ENCODE measurements at regions not wholly inside any gene's neighbourhood (a gene's known extent, or its start where the extent isn't known, plus 50 kb on each side); places are given as distances from the start of the nearest gene placed in this dataset.

- DNase-seq, result no peak
These were observed 179.0 kb downstream of the ADGRA3 start for GRCh38 chr4:22336822-22337221.

- no peak for DNase-seq
These were observed 181.7 kb downstream of the ADGRA3 start for GRCh38 chr4:22334155-22334554.

DNA sequence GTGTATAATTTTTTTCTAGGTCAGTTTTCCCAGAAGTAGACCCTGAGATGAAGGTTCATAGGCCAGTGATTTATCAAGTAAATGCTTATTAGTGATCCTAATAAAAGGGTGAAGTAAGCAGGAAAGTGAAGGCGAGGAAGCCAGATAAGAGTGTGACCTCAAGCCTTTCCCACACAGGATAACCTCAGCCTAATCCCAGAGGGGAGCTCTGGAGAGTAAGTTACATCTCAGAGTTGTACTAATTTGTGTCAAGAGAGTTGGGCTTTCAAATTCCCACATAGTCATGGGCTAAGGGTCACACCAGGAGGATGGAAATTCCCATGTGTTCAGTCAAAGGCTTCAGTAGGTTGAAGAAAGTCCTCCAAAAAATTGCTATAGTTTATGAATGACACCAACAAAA lies 191.4 kb downstream of the ADGRA3 start:
- DNase-seq, result no peak

DNA sequence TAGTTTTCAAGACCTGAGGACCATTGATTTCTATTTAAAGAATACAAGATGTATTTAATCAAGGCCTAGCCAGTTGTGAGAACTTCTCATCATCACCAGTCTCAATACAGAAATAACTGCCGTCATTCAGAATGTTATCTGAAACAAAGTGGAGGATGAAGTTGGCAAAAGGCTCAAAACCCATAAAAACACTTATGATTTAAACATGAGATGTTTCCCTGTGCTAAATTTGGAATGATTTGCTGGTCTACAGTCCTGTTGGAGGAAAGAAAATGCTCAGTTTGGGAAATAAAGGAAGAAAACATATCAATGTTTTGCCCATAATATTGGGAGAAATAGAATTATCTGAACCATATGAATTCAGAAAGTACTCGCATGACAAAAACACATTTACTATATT lies 192.2 kb downstream of the ADGRA3 start:
- DNase-seq, result no peak

- no peak for DNase-seq
These were observed 192.9 kb downstream of the ADGRA3 start for GRCh38 chr4:22322996-22323395.

DNA sequence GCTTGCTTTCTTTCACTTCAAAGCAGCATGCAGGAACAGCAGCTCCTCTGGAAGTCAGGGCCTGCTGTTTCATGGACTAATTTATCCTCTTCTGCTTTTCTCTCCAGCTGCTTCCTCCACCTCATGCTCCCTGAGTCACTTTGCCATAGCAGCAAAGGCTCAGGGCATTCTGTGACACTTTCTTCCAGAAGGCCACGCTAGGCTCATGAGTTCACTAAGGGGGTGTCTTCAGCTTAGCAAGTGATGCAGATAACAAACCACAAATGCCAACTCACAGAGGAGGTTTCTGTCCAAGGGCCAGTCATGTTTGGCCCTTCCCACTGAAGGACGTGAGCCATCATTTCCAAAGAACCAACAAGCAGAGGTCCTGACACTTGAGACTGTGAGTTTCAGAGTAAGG lies 200.2 kb downstream of the ADGRA3 start:
- DNase-seq, result no peak

DNA sequence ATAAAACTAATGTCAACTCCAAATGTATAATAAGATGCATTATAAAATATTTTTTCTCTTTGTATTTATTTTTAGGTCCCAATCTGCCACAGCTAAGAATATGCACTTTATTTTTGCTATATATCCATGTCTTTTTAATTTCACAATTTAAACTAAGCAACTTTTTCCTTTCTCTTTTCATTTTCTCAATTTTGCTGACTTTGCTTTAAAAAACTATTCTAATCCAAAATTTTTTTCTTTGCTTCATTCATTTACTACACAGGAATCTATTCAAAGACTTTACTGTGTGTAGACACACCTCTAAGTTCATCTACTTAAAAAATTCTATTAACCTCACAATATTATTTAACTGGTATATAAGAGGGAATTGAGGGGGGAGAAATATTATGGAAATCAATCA lies 201.9 kb downstream of the ADGRA3 start:
- DNase-seq, result no peak

DNA sequence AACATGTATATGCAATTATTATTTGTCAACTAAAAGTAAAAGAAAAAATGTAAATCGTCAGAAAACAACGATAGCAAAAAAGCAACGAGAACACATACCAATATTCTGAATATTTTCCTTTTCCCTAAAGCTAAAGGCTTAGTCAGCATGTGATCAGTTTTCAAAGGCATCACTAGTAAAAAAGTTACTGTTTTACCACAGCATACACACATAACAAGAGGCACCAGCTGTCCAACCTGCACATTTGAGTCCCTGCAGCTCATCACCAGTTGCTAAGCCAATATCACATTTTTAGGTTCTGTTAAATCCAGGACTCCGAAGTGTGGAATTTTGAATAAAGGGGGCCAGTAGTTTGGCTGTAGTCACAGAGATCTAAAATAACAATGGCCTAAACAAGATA lies 203.8 kb downstream of the ADGRA3 start:
- DNase-seq, result no peak

DNA sequence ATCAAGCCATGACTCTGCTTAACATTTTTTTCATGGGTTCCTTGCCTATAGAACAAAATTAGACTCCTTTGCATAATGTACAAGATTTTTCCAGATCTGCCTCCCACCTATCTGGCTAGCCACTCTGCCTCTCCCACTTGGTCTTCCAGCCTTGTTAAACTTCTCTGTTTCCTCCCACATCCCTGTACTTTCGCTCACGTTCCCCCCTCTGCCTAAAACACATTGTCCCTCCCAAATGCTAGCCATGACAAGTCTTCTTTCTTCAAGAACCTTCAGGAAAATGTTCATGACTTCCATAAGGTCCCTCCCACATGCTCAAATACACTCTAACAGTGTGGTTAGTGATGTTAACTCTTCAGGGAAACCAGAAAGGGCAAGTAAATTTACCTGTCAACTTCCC lies 214.6 kb downstream of the ADGRA3 start:
- no peak for DNase-seq

GRCh38 chr4:22299678-22300077 lies 216.2 kb downstream of the ADGRA3 start:
- no peak for DNase-seq

DNA sequence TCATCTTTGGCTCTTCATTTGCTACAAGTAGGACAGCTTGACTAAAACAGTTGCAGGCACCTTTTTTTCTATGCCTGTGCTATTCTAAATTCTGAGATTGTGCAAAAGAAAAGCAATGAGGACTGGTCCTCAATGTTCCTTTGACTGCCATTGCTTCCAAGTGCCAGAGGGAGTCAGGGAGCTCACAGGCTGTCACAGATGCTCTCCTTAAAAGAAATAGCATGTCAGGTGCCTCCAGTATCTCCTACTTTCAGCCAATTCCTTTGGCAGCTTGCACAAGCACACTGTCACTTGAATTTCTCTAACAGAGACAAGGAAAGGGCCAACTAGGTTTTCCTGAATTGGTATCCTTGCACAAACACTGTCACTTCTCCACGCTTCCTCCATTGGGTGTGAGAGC lies 228.2 kb downstream of the ADGRA3 start:
- no peak for DNase-seq

DNA sequence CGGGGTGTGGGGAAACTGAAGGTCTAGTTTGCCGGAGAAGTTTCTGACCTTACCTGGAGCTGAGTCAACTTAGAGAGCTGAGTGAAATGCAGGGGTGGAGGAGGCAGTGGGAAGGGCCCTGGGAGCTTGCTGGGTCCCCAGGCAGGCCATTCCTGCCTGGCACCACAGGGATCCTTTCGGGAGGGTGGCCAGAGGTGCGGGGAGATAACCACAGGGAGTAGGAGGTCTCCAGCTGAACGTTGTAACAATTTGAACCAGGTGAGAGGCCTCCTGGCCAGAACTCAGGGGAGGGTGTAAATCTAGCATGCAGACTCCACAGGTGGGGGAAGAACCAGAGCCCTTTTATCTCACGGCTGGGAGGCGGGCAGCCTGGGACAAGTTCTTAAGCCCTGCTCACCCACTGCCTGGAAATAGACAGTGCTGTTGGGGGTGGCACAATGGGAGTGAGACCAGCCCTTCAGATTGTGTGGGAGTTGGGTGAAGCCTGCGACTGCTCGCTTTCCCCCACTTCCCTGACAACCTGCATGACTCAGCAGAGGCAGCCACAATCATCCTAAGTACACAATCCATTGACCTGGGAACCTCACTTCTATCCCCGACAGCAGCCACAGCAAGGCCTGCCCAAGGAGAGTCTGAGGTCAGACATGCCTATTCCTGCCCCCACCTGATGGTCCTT lies 247.4 kb downstream of the ADGRA3 start:
- no peak for DNase-seq

- DNase-seq, result no peak
These were observed 251.6 kb downstream of the ADGRA3 start for GRCh38 chr4:22264261-22264660.

- DNase-seq, result no peak
These were observed 262.4 kb downstream of the ADGRA3 start for GRCh38 chr4:22253431-22253830.

GRCh38 chr4:22246847-22247246 lies 269.0 kb downstream of the ADGRA3 start:
- DNase-seq, result no peak

DNA sequence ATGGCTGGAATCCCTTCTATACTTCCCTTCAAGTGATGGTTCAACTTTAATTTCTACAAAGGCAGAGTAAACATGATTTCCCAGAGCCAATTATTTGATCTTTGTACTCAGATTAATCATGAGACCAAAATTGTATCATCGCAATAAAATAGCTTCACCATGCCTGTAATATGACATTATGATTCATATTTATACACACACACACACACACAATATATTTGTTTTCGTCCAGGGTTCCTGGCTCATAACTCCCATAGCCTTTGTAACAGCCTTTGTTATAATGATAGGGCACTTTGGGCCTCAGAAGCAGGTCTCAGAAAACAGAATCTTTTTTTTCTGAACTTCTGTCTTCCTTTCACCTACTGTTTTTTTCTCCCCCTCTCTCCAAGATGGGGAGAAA lies 270.6 kb downstream of the ADGRA3 start:
- no peak for DNase-seq

GRCh38 chr4:22241415-22241814 lies 274.5 kb downstream of the ADGRA3 start:
- peak; percentile 5 for DNase-seq

GRCh38 chr4:22240814-22241213 lies 275.1 kb downstream of the ADGRA3 start:
- no peak for DNase-seq

GRCh38 chr4:22238742-22239141 lies 277.1 kb downstream of the ADGRA3 start:
- DNase-seq, result no peak

DNA sequence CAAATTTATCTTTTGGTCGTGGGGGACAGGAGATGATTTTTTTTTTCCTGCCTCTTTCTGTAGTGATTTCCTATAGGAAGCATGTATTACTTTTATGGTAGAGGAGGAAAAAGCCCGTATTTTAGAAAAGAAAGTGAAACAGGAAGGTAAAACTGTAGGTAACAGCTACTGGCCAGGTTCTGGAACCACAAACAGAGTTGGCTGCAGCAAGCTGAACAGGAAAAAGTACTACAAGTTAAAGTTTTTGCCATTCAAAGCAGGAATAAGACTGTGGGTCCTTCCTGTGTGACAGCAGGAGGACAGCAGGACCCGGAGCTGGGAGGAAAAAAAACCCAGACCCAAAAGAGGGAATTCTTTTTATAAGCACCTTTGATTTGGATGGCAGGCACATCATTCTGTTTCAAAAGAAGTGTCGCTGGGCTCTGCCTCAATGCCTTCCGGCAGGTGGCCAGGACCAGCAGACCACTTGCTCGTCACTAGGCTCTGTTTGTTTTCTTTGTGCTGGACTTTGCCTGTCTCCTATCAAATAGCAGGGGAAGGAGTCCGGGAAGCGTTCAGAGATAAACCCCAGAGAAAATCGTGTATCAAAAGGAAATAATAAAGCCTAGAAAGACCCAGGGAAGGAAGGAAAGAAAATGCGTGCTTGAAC lies 277.9 kb downstream of the ADGRA3 start:
- no peak for DNase-seq

- DNase-seq, result peak; percentile 23
These were observed 278.6 kb downstream of the ADGRA3 start for GRCh38 chr4:22237155-22237751.

DNA sequence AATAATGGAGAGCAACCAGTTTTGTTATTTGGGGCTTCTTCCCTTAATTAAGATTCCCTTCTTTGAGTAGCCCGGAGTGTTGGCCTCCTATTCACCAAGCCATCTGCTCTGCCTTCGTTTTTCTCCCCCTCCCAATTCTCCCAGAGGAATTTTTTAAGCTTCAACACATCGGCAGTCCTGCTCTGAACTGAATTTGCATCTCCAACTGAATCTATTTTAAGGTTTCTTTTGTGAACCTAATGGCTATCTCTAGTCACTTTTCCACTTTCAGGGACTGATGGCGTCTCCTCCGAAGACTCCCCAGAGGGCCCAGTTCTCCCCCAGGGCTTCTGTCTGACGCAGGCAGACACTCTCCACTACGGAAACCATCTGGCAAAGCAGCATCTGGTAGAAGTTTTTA lies 280.2 kb downstream of the ADGRA3 start:
- no peak for DNase-seq

DNA sequence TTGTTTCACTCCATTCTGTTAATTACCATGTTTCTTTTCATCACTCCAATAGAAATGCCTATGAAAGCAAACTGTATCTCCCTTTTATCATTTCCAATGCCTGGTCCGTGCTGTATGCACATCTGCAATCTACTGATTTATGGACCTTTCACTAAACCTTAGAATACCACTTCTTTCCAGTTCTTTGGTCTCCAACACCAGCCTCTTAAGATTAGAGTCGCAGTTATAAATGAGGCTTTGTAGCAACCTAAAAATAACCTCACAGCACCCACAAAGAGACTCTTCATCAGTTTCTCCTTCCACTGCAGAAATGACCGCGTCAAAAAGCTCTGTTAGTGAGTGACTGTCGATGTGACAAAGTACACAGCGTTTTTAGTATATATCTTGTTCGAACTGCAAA lies 282.6 kb downstream of the ADGRA3 start:
- DNase-seq, result no peak

GRCh38 chr4:22220965-22221364 lies 272.4 kb upstream of the KCNIP4 start:
- DNase-seq, result no peak

- no peak for DNase-seq
These were observed 268.9 kb upstream of the KCNIP4 start for GRCh38 chr4:22217480-22217879.
